A204.1 (cell line): ENCODE measurements at regions not wholly inside any gene's neighbourhood (a gene's known extent, or its start where the extent isn't known, plus 50 kb on each side); places are given as distances from the start of the nearest gene placed in this dataset.
"Not testable (repeated sequence)": the region's sequence is repeated elsewhere in the genome, so short reads cannot be mapped to it uniquely, and the experiment has no call there.

Experiments
- FAIRE-seq: peaks from 2 replicates; lab custom pipeline; 2012; peaks lifted over from hg19 to GRCh38; lab: Jason Lieb, UNC

GRCh38 chr6:145559836-145560235, 175.5 kb downstream of the EPM2A start:
- no peak for FAIRE-seq

- FAIRE-seq, result no peak
Observed at GRCh38 chr6:145561095-145562072, 173.9 kb downstream of the EPM2A start.

GRCh38 chr6:145562771-145563615, 172.3 kb downstream of the EPM2A start:
- FAIRE-seq, result no peak

- no peak for FAIRE-seq
Observed at GRCh38 chr6:145564553-145564952, 170.8 kb downstream of the EPM2A start.

GRCh38 chr6:145567684-145568252, 167.6 kb downstream of the EPM2A start:
- FAIRE-seq, result no peak

- FAIRE-seq, result no peak
Observed at GRCh38 chr6:145569140-145569539, 166.2 kb downstream of the EPM2A start.

GRCh38 chr6:145570336-145570735, 165.0 kb downstream of the EPM2A start:
- FAIRE-seq, result not testable (repeated sequence)

- not testable (repeated sequence) for FAIRE-seq
Observed at GRCh38 chr6:145574269-145574668, 161.1 kb downstream of the EPM2A start.
